GM19468 (cell line): ENCODE measurements at regions not wholly inside any gene's neighbourhood (a gene's known extent, or its start where the extent isn't known, plus 50 kb on each side); places are given as distances from the start of the nearest gene placed in this dataset.
"Not testable (repeated sequence)": the region's sequence is repeated elsewhere in the genome, so short reads cannot be mapped to it uniquely, and the experiment has no call there.

ENCODE experiments used
- ATAC-seq: cut with Tn5 transposase; IDR thresholded peaks from one replicate; pipeline ENCODE4 v1.9.1; 2021; ENCODE audit warnings: mild to moderate bottlenecking, moderate library complexity, moderate number of reproducible peaks; ENCODE audit not compliant: unreplicated experiment; ENCODE audit errors: extremely low read depth

- no peak for ATAC-seq
These were observed 114.1 kb downstream of the FAR1 start for GRCh38 chr11:13782390-13783075.

- ATAC-seq, result no peak
These were observed 116.0 kb downstream of the FAR1 start for GRCh38 chr11:13784441-13784840.

GRCh38 chr11:13784855-13785254 lies 116.4 kb downstream of the FAR1 start:
- no peak for ATAC-seq

GRCh38 chr11:13786688-13787087 lies 118.2 kb downstream of the FAR1 start:
- ATAC-seq, result no peak

GRCh38 chr11:13797616-13798015 lies 129.1 kb downstream of the FAR1 start:
- not testable (repeated sequence) for ATAC-seq

GRCh38 chr11:13800901-13801300 lies 132.4 kb downstream of the FAR1 start:
- no peak for ATAC-seq

- no peak for ATAC-seq
These were observed 144.2 kb upstream of the SPON1 start for GRCh38 chr11:13818325-13818724.

- no peak for ATAC-seq
These were observed 135.8 kb upstream of the SPON1 start for GRCh38 chr11:13826505-13827278.

GRCh38 chr11:13831696-13832095 lies 130.8 kb upstream of the SPON1 start:
- no peak for ATAC-seq

GRCh38 chr11:13834463-13834862 lies 128.1 kb upstream of the SPON1 start:
- no peak for ATAC-seq

GRCh38 chr11:13836666-13837065 lies 125.9 kb upstream of the SPON1 start:
- no peak for ATAC-seq

- ATAC-seq, result no peak
These were observed 125.2 kb upstream of the SPON1 start for GRCh38 chr11:13837286-13837685.

GRCh38 chr11:13841393-13841792 lies 121.1 kb upstream of the SPON1 start:
- ATAC-seq, result no peak

GRCh38 chr11:13848031-13848430 lies 114.5 kb upstream of the SPON1 start:
- no peak for ATAC-seq

- no peak for ATAC-seq
These were observed 112.1 kb upstream of the SPON1 start for GRCh38 chr11:13850231-13851005.

GRCh38 chr11:13851691-13852090 lies 110.8 kb upstream of the SPON1 start:
- no peak for ATAC-seq

GRCh38 chr11:13852481-13852880 lies 110.0 kb upstream of the SPON1 start:
- no peak for ATAC-seq

- ATAC-seq, result no peak
These were observed 104.7 kb upstream of the SPON1 start for GRCh38 chr11:13857828-13858227.

GRCh38 chr11:13859892-13860291 lies 102.6 kb upstream of the SPON1 start:
- no peak for ATAC-seq

- peak; percentile 32 for ATAC-seq
These were observed 101.1 kb upstream of the SPON1 start for GRCh38 chr11:13861411-13861810.

- ATAC-seq, result no peak
These were observed 99.6 kb upstream of the SPON1 start for GRCh38 chr11:13862845-13863392.
